ENCODE measurements at regions not wholly inside any gene's neighbourhood (a gene's known extent, or its start where the extent isn't known, plus 50 kb on each side); places are given as distances from the start of the nearest gene placed in this dataset.
"Not testable (repeated sequence)": the region's sequence is repeated elsewhere in the genome, so short reads cannot be mapped to it uniquely, and the experiment has no call there.

DNA sequence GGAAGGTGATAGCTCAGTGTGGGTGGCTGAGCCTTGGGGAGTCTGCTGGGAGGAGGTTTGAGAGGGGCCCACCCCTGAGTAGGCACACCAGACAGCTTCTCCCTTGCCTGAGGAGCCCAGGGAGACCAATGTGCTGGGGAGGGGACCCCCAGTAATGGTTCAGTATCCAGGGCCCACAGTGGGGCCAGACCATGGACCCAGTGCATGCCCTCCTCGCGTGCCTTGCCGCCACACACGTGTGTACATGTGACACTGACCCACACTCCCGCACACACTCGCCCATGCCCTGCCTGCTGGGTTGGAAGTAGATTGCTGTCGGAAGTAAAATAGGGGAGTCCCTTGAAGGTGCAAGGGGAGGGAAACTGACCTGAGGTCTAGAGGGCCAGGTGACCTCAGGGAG lies 184.3 kb downstream of the TBC1D2B start:
- H3K9me3 Mint-ChIP-seq, H3K36me3 Mint-ChIP-seq, ATAC-seq, H3K27ac Mint-ChIP-seq, H3K4me3 Mint-ChIP-seq: not testable (repeated sequence)
- Mint-ChIP-seq H3K27me3 (peaks cover 48% of the 10 kb centered on the region), H3K4me1 (peaks cover 17% of the 10 kb centered on the region)

DNA sequence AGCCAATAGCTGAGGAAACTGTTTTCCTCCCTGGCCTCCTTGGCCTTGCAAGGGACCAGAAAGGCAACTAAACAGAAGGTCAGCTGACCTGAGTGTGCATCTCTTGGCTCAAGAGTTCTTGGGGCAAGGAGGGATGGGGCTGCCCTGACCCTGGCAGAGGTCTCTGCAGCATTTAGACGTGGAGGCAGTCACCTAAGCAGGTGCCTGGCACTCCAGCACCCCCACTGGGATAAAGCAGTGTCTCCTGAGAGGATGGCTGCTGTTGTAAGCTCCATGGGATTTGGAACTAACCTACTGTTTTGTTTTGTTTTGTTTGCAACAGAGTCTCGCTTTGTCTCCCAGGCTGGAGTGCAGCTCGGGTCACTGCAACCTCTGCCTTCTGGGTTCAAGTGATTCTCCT lies 185.2 kb downstream of the TBC1D2B start:
- Mint-ChIP-seq H3K9me3 (no peaks in the 10 kb centered on the region), H3K27me3 (peaks cover 48% of the 10 kb centered on the region), H3K4me3 (no peak overlapping the region), H3K4me1 (peaks cover 17% of the 10 kb centered on the region), H3K27ac (no peak overlapping the region), H3K36me3 (no peaks in the 10 kb centered on the region)
- ATAC-seq = no peak

DNA sequence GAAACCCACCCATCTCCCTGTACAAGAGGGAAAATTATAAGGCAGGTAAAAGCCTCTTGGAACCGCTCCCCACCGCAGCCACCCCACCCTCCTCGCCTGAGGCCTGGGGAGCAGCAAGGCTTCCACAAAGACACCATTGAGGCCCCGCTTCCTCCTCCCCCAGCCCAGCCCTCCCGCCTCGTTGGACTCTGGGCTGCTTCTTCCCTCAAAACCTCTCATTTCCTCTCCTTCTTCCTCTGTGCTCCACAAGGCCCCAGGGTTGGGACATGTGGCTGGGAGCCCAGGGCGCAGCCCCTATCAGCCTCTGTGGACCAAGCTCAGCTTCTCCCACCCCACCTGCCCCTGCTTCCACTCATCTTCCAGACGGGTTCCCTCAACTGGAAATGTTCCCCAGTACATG lies 185.6 kb downstream of the TBC1D2B start:
- Mint-ChIP-seq H3K4me1 (peaks cover 17% of the 10 kb centered on the region), H3K27me3 (peaks cover 48% of the 10 kb centered on the region)
- not testable (repeated sequence) for H3K36me3 Mint-ChIP-seq, H3K27ac Mint-ChIP-seq, ATAC-seq, H3K9me3 Mint-ChIP-seq, H3K4me3 Mint-ChIP-seq

DNA sequence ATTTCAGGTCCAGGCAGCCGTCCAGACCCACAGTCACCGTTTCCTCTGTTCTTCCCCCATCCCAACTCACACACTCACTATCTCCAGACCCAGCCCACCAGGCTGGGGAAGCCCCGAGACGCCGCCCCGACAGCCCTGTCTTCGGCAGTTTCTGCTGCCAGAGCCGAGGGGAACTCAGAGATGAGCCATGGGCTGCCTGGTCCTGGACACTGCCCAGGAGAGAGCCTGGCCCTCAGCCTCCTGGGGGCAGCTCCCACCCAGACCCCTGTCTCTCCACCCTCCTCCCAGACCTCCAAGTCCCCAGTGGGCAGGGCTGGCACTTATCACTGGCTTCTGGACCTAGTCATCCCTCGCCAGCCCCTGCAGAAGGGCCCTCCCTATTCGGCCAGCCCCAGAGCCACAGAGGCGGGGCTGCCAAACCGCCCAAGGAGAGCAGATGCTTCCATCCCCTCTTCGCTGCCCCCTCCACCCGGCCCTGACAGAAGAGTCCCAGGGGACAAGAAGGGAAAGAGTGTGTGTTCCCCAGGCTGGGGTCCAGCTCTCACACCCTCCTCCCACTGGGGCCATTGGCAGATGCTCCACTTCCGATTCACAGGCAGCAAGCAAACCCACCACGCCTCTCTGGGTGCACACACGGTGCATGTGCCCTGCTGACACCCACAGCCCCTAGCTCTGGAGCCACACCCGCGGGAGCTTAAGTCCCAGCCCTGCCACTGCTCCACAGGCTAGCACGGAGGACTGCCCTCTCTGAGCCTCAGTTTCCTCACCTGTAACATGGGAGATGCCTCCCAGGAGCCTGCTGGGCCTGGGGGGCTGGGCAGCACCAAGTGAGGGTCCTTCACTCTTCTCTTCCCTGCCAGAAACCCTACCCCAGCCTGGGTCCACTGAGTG lies 186.4 kb downstream of the TBC1D2B start:
- H3K27ac Mint-ChIP-seq, H3K9me3 Mint-ChIP-seq, H3K4me3 Mint-ChIP-seq, H3K36me3 Mint-ChIP-seq: not testable (repeated sequence)
- Mint-ChIP-seq H3K4me1 (peaks cover 17% of the 10 kb centered on the region), H3K27me3 (peaks cover 48% of the 10 kb centered on the region)
- ATAC-seq = peak; percentile 49

DNA sequence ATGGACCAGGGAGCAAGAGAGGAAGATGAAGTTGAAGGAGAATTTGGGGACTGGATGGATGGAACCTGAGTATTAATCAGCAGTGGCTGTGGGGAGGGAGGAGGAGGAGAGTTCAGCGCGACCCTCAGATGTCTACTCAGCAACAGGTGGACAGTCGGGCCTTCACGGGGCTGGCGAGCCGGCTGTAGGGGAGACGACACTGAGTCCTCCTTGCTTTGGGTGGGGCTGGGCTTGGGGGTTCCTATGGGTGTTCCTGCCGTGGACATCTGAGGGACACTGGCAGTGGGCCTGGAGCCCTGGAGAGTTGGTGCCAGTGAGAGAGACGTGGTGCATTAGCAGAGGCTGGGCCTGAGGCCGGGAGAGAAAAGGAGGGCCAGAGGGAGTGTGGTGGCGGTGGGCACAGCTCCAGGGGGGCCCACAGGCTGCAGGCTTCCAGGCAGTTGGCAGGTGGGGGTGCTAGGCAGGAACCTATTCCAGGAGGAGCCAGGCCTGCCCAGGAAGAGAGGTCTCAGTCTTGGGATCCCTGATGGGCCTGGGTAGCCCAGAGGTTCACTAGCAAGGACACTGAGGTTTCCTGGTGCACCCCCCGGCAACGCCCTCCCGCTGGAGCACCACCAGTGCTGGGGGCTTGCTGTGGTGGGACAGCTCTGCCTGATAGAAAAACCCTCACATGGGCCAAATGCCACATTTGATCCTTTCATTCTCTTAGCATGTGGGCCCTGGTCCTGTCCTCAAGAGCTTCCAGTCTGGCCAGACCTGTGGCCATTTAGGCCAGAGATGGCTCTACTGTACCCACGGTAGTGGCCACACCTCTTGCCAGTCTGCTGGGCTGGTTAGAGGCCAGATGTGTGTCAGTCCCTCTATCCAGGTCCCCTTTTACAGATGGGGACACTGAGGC lies 187.4 kb downstream of the TBC1D2B start:
- H3K9me3 Mint-ChIP-seq, ATAC-seq, H3K4me3 Mint-ChIP-seq, H3K27ac Mint-ChIP-seq, H3K36me3 Mint-ChIP-seq: not testable (repeated sequence)
- peaks cover 14% of the 10 kb centered on the region for H3K4me1 Mint-ChIP-seq
- peaks cover 41% of the 10 kb centered on the region for H3K27me3 Mint-ChIP-seq

DNA sequence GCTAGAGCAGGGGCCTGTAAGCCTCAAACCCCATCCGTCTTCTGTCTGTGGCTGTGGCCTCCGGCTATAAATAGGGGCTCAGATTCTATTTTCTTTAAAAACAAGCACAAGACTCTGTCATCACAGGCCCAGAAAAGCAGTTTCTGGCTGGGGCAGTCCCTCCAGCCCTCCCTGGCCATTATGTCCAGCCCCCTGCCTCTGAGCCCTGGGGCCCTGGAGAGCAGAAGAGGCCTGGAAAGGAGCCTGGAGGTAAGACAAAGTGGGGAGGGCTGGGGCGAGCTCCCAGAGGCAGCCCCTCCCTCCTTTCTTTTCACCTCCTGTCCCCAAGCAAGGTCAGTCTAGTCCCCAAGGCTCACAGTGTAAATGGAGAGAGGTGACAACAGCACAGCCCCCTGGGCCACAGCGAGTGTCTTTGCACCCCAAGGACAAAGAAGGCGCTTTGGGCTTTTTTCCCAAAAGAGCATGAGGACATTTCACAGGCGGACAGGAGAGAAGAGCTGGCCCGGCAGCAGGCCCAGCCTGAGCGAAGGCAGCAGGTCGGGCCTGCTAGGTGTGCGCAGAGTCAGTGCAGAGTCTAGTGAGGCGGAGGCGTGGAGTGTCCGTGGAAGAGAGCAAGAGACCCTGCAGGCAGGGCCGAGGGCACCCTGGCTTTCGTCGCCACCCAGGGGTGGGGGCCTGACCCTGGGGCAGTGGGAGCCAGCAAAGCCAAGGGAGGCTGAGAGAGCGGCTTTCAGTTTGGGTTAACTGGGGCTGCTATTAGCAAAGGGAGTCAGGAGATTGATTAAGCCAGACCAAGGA lies 188.3 kb downstream of the TBC1D2B start:
- no peak for ATAC-seq
- Mint-ChIP-seq H3K27ac (no peak overlapping the region), H3K4me1 (peaks cover 10% of the 10 kb centered on the region)

DNA sequence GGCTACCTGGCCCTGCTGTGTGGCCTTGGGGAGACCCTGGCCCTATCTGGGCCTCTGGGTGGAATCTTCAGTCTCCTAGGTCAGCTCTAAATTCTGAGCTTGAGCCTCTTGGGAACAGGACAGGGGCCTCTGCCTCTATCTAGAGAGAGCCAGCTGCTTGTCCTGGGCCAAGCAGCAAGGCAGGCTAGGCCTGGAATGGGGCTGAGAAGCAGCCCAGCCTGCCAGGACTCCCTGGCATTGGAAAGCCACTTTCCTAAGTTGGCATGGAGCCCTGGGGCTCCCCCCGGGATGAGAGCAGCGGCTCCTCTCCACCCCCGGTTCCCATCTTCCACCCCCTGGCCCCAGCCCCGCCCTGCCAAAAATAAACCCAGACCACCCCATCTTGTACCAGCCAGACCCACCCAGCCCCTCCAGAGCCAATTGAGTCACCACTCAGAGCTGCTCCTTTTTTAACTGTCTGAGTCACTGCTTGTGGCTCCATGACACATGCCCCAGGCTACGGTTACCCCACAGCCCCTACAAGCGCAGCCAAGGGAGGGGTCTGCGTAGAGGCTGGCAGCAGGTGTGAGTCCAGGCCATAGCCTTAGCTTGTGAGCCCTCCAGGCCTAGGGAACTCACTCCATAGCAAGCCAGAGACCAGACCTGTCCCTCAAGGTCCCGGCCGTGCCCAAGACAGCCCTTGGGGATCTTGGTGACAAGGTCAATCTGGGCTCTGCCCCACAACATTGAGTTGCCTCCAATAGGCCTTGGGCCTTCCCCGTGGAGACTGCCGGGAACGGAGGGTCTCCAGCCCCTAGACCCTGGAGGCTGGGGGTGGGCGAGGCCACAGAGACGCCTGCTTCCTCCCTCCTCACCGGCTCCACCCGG lies 189.7 kb downstream of the TBC1D2B start:
- not testable (repeated sequence) for H3K36me3 Mint-ChIP-seq, H3K4me3 Mint-ChIP-seq, H3K27ac Mint-ChIP-seq, H3K9me3 Mint-ChIP-seq, ATAC-seq
- Mint-ChIP-seq H3K4me1 (peaks cover 10% of the 10 kb centered on the region), H3K27me3 (peaks cover 20% of the 10 kb centered on the region)

More for the DNA sequence above, 188.3 kb downstream of the TBC1D2B start:
- Mint-ChIP-seq H3K27me3 (peaks cover 33% of the 10 kb centered on the region), H3K36me3 (no peaks in the 10 kb centered on the region), H3K9me3 (no peaks in the 10 kb centered on the region), H3K4me3 (no peak overlapping the region)

DNA sequence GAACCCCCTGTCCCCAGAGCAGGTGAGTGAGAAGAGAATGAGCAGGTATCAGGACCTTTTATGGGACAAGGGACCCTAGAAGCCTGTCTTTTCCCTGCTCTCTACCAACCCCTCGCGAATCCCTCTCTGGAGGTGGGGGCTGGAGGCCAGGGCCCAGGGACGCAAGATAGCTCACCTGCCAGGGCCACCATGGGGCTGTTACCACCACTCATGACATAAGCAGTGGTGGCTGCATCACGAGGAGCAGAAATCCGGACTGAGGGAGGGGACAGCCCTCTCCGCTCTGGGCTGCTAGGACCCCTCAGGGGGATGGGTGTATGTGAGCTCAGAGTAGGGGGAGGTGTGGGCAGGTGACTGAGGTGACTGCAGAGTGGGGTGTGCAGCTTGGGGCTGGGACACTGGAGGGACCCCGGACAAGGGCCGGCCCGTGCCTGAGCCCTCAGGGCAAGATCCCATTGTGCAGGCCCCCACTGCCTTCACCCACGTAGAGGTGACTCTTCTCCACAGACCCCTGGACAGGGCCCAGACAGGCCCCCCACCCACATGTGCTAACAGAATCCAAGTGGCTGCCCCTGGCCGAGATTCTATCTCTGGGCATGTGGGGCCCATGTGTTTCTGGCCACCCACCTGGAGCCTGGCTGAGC lies 190.6 kb downstream of the TBC1D2B start:
- no peak overlapping the region for H3K4me3 Mint-ChIP-seq
- H3K9me3 Mint-ChIP-seq = no peaks in the 10 kb centered on the region
- no peak for ATAC-seq
- H3K36me3 Mint-ChIP-seq = no peaks in the 10 kb centered on the region
- H3K27me3 Mint-ChIP-seq = peaks cover 12% of the 10 kb centered on the region
- H3K4me1 Mint-ChIP-seq = peaks cover 10% of the 10 kb centered on the region
- no peak overlapping the region for H3K27ac Mint-ChIP-seq

DNA sequence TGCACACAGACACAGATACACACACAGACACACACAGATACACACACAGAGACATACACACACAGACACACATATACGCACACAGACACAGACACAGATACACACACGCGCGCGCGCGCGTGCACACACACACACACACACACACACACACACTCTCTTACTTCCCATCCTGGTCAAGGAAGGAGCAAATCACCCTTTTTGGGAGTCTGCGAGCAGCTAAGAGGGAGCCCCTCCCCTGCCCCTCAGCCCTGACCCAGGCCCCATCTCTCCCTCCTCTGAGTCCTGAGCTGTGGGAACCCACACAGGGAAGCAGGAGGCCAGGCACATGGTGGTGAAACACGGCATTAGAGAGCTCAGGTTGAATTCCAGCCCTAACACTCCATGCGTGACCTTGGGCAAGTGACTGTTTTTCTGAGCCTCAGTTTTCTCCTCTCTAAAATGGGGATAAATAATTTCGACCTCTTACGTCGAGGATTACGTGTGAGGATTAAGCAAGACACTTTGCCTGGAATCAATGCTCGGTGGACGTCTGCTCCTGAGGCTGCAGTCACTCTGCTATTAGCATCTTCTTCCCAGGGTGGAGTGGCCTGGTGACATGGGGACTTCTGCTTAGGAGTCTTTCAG lies 191.5 kb downstream of the TBC1D2B start:
- H3K27me3 Mint-ChIP-seq = peaks cover 11% of the 10 kb centered on the region
- ATAC-seq, H3K9me3 Mint-ChIP-seq, H3K4me1 Mint-ChIP-seq, H3K27ac Mint-ChIP-seq, H3K4me3 Mint-ChIP-seq, H3K36me3 Mint-ChIP-seq: not testable (repeated sequence)

DNA sequence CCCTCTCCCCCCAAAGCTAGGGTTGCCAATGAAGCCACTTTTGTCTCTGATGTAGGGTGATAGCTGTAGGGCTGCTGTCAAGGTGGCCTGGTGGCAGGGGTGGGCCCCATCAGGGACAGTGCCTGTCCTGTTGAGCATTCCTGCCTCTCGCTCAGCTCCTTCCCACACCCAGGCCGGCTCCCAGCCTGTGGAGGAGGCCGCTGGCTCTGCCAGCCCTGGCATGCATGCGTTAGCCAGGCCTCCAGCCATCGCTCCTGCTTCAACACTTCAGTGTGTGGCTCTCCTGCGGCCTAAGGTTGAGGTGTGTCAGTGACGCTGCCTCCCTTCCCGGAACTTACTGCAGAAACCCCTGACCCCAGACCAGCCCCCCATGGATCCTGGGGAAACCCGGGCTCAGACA lies 194.5 kb downstream of the TBC1D2B start:
- ATAC-seq, H3K4me1 Mint-ChIP-seq: not testable (repeated sequence)

DNA sequence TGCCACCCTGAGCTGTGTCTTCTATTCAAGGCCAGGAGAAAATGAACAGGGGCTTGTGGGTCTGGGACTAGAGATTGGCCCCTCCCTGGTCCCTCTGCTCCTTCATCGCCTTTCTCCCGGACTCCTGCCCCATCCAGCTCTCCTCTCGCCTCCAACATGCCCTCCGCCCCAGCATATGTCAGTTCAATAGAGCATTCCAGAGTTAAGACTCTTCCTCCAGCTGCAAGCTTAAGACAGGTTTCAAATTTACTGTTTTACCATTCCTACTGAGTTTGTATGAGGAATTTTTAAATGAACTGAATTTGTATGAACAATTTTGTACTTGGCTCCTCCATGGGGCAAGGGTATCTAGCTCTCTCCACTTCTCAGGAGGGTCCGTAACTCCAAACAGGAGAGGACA lies 195.6 kb downstream of the TBC1D2B start:
- no peaks in the 10 kb centered on the region for H3K27me3 Mint-ChIP-seq
- ATAC-seq = no peak
- no peaks in the 10 kb centered on the region for H3K36me3 Mint-ChIP-seq
- no peaks in the 10 kb centered on the region for H3K9me3 Mint-ChIP-seq
- H3K4me1 Mint-ChIP-seq = no peaks in the 10 kb centered on the region
- H3K27ac Mint-ChIP-seq = no peak overlapping the region
- no peak overlapping the region for H3K4me3 Mint-ChIP-seq

More for the DNA sequence above, 194.5 kb downstream of the TBC1D2B start:
- not testable (repeated sequence) for H3K4me3 Mint-ChIP-seq, H3K27ac Mint-ChIP-seq, H3K36me3 Mint-ChIP-seq, H3K9me3 Mint-ChIP-seq, H3K27me3 Mint-ChIP-seq

DNA sequence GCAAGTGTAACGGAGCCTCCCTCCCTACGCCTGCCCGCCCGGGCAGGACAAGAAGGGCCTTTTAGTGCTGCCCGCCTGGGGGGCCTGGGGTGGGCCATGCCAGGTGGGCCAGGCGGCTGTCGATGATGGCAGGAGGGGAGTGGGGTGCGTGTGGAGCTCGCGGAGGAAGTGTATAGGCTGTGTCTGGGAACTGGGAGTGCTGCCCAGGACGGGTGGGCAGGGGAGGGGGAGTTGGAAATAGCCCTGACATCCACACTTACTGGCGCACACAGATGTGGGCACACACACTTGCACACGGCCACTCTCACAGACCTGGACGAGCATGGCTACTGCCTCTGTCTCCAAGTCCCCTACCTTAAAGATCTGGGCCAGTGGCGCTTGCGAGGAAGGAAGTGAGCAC lies 196.0 kb downstream of the TBC1D2B start:
- H3K27ac Mint-ChIP-seq, H3K4me3 Mint-ChIP-seq, H3K27me3 Mint-ChIP-seq, H3K9me3 Mint-ChIP-seq, H3K4me1 Mint-ChIP-seq, H3K36me3 Mint-ChIP-seq, ATAC-seq: not testable (repeated sequence)

DNA sequence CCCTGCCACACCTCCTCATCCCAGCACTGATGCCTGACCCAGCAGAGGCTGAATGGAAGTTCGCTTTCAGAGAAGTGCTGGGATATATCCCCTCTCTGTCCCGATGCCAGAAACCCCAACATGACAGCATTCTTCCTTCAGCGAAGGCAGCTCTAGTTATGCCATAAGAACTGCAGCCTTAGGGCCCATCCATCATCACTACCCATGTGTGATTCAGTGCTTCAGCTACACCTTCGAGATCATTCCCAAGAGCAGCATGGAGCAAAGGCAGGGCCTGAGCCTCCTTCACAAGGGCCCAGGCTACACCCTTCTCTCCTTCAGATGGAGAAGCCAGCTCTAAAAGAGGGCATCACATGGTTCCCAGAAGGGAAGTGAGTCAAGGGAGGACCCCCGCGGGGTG lies 198.0 kb downstream of the TBC1D2B start:
- not testable (repeated sequence) for H3K27ac Mint-ChIP-seq, H3K9me3 Mint-ChIP-seq, H3K36me3 Mint-ChIP-seq, H3K4me3 Mint-ChIP-seq, H3K27me3 Mint-ChIP-seq, H3K4me1 Mint-ChIP-seq, ATAC-seq

Measured in stimulated activated memory B cell treated with anti-CD40 and anti-IgM and Interleukin-4, amounts not matched to agents 10 μg/mL and 1 μg/mL and 100 μg/mL, for 72 hours (primary cell).